ENCODE measurements at regions not wholly inside any gene's neighbourhood (a gene's known extent, or its start where the extent isn't known, plus 50 kb on each side); places are given as distances from the start of the nearest gene placed in this dataset.

- no peak for TF ChIP-seq CTCF (IDR thresholded peaks at IDR 0.05)
- Histone ChIP-seq H3K27me3 (no peaks in the 10 kb centered on the region), H3K4me3 (no peak overlapping the region), H3K4me1 (no peaks in the 10 kb centered on the region), H3K9me3 (no peaks in the 10 kb centered on the region), H3K36me3 (no peaks in the 10 kb centered on the region), H3K27ac (no peak overlapping the region)
- DNase-seq (ENCODE audit: low spot score): no peak
Observed at GRCh38 chr3:124354150-124354549, 362.2 kb upstream of the ROPN1 start.

GRCh38 chr3:124358156-124358555 lies 366.2 kb upstream of the ROPN1 start:
- DNase-seq (ENCODE audit: low spot score): no peak
- no peak overlapping the region for H3K4me3 ChIP-seq
- H3K27me3 ChIP-seq: no peaks in the 10 kb centered on the region
- TF ChIP-seq CTCF (IDR thresholded peaks at IDR 0.05): no peak
- H3K36me3 ChIP-seq: no peaks in the 10 kb centered on the region
- no peak overlapping the region for H3K27ac ChIP-seq
- H3K9me3 ChIP-seq: no peaks in the 10 kb centered on the region
- no peaks in the 10 kb centered on the region for H3K4me1 ChIP-seq

- no peaks in the 10 kb centered on the region for H3K4me1 ChIP-seq
- no peak for TF ChIP-seq CTCF (IDR thresholded peaks at IDR 0.05)
- no peaks in the 10 kb centered on the region for H3K27me3 ChIP-seq
- no peak overlapping the region for H3K27ac ChIP-seq
- no peak overlapping the region for H3K4me3 ChIP-seq
- H3K36me3 ChIP-seq: no peaks in the 10 kb centered on the region
- H3K9me3 ChIP-seq: no peaks in the 10 kb centered on the region
- DNase-seq (ENCODE audit: low spot score): no peak
Observed at GRCh38 chr3:124360155-124360554, 368.2 kb upstream of the ROPN1 start.

- no peak overlapping the region for H3K4me3 ChIP-seq
- no peaks in the 10 kb centered on the region for H3K4me1 ChIP-seq
- H3K9me3 ChIP-seq: no peaks in the 10 kb centered on the region
- no peaks in the 10 kb centered on the region for H3K27me3 ChIP-seq
- no peak for TF ChIP-seq CTCF (IDR thresholded peaks at IDR 0.05)
- no peak for DNase-seq (ENCODE audit: low spot score)
- H3K27ac ChIP-seq: no peak overlapping the region
- no peaks in the 10 kb centered on the region for H3K36me3 ChIP-seq
Observed at GRCh38 chr3:124360563-124360962, 368.6 kb upstream of the ROPN1 start.

GRCh38 chr3:124361566-124361965 lies 368.7 kb upstream of the UMPS start:
- no peak for DNase-seq (ENCODE audit: low spot score)
- Histone ChIP-seq H3K27me3 (no peaks in the 10 kb centered on the region), H3K4me3 (no peak overlapping the region), H3K27ac (no peak overlapping the region), H3K36me3 (no peaks in the 10 kb centered on the region), H3K9me3 (no peaks in the 10 kb centered on the region), H3K4me1 (no peaks in the 10 kb centered on the region)
- TF ChIP-seq CTCF (IDR thresholded peaks at IDR 0.05): no peak

GRCh38 chr3:124362455-124362854 lies 367.8 kb upstream of the UMPS start:
- Histone ChIP-seq H3K27me3 (no peaks in the 10 kb centered on the region), H3K9me3 (no peaks in the 10 kb centered on the region), H3K27ac (no peak overlapping the region), H3K4me3 (no peak overlapping the region), H3K4me1 (no peaks in the 10 kb centered on the region), H3K36me3 (no peaks in the 10 kb centered on the region)
- no peak for TF ChIP-seq CTCF (IDR thresholded peaks at IDR 0.05)
- DNase-seq (ENCODE audit: low spot score): no peak

Data from right atrium auricular region (tissue), 2 donors.